Brain microvascular endothelial cell (primary cell): ENCODE measurements at regions not wholly inside any gene's neighbourhood (a gene's known extent, or its start where the extent isn't known, plus 50 kb on each side); places are given as distances from the start of the nearest gene placed in this dataset.

Source experiments
- DNase-seq: peaks from one replicate; pipeline ENCODE4 v3.0.0-alpha.2; 2020
- H3K27ac ChIP-seq: fragments of 250-450 bp; sonication (Bioruptor Pico); 2 replicates; pipeline ENCODE4 v1.5.1; 2020; ENCODE audit warnings: mild to moderate bottlenecking, moderate library complexity
- H3K27me3 ChIP-seq: fragments of 250-450 bp; sonication (Bioruptor Pico); replicated peaks from 2 replicates; pipeline ENCODE4 v1.5.1; 2020; ENCODE audit warnings: mild to moderate bottlenecking
- H3K36me3 ChIP-seq: fragments of 250-450 bp; sonication (Bioruptor Pico); replicated peaks from 2 replicates; pipeline ENCODE4 v1.5.1; 2020; ENCODE audit warnings: mild to moderate bottlenecking
- H3K4me3 ChIP-seq: 2 replicates; pipeline ENCODE4 v1.5.1; 2011; ENCODE audit warnings: low read depth, mild to moderate bottlenecking, control low read depth, low read length, moderate library complexity
- in situ Hi-C: cut with HindIII; loops from 2 replicates; pipeline ENCODE4 v1.10.0; 2017; ENCODE audit warnings: low sequenced_read_pairs, low pct_ligation_motif_present
- TF ChIP-seq, protein P1 (sequence below): IDR thresholded peaks from 2 replicates; pipeline ENCODE4 v1.5.1; 2011; ENCODE audit warnings: low read depth, mild to moderate bottlenecking, moderate library complexity, low read length, control low read depth, inconsistent platforms; ENCODE audit errors: missing control alignments

DNA sequence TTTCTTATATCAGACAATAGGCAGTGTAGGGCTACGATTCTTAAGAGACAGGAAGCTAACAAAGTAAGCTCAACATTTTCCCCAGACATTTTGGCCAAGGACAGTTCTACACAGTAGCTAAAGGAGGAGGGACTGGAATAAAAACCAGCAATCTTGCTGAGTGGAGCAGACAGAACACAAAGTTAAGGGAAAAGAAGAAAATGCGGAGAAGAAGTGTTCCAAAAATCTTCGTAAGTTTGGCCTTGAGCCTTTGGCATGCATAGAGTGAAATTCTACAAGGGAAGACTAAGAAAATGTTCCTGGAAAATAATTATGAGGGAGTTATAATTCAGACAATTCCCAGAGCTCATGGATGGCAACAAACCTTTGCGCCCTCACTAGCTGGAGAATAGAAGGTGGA, 748.0 kb upstream of the CTNND2 start:
- TF ChIP-seq, protein P1, sequence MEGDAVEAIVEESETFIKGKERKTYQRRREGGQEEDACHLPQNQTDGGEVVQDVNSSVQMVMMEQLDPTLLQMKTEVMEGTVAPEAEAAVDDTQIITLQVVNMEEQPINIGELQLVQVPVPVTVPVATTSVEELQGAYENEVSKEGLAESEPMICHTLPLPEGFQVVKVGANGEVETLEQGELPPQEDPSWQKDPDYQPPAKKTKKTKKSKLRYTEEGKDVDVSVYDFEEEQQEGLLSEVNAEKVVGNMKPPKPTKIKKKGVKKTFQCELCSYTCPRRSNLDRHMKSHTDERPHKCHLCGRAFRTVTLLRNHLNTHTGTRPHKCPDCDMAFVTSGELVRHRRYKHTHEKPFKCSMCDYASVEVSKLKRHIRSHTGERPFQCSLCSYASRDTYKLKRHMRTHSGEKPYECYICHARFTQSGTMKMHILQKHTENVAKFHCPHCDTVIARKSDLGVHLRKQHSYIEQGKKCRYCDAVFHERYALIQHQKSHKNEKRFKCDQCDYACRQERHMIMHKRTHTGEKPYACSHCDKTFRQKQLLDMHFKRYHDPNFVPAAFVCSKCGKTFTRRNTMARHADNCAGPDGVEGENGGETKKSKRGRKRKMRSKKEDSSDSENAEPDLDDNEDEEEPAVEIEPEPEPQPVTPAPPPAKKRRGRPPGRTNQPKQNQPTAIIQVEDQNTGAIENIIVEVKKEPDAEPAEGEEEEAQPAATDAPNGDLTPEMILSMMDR = no peak
- in situ Hi-C loops = no loop called here
- H3K27me3 ChIP-seq = no peaks in the 10 kb centered on the region

DNA sequence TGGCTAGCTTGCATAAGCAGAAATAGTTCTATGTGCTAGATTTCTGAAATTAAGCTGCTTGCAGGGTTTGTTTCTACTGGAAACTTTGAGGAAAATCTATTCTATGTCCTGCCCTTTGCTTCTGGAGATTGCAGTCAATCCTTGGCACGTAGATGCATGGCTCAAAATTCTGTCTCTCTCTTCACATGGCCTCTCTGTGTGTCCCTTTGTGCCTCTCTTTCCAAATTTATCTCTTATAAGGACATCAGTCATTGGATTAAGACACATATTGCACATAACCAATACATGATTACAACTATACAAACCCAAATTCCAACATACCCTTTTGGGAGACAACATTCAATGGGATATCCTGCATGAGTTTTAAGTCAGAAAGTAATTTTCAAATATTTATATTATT, 744.3 kb upstream of the CTNND2 start:
- TF ChIP-seq, protein P1 = no peak
- in situ Hi-C loops = no loop called here

More for the DNA sequence above, 748.0 kb upstream of the CTNND2 start:
- no peak for DNase-seq
- Histone ChIP-seq H3K27ac (no peak overlapping the region), H3K36me3 (no peaks in the 10 kb centered on the region), H3K4me3 (no peak overlapping the region)

DNA sequence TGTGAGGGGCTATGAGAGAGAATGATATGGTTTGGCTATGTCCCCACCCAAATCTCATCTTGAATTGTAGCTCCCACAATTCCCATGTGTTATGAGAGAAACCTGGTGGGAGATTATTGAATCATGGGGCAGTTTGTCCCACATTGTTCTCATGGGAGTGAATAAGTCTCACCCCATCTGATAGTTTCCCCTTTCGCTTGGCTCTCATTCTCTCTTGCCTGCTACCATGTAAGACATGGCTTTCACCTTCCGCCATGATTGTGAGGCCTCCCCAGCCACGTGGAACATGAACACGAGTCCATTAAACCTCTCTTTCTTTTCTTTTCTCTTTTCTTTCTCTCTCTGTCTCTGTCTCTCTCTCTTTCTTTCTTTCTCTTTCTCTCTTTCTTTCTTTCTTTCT, 743.4 kb upstream of the CTNND2 start:
- no peak for DNase-seq
- H3K4me3 ChIP-seq = no peak overlapping the region
- no peak overlapping the region for H3K27ac ChIP-seq
- in situ Hi-C loops = no loop called here
- TF ChIP-seq, protein P1 = no peak
- no peaks in the 10 kb centered on the region for H3K36me3 ChIP-seq
- H3K27me3 ChIP-seq = no peaks in the 10 kb centered on the region

More for the DNA sequence above, 744.3 kb upstream of the CTNND2 start:
- no peaks in the 10 kb centered on the region for H3K36me3 ChIP-seq
- no peak overlapping the region for H3K27ac ChIP-seq
- no peak for DNase-seq
- H3K4me3 ChIP-seq = no peak overlapping the region
- no peaks in the 10 kb centered on the region for H3K27me3 ChIP-seq

DNA sequence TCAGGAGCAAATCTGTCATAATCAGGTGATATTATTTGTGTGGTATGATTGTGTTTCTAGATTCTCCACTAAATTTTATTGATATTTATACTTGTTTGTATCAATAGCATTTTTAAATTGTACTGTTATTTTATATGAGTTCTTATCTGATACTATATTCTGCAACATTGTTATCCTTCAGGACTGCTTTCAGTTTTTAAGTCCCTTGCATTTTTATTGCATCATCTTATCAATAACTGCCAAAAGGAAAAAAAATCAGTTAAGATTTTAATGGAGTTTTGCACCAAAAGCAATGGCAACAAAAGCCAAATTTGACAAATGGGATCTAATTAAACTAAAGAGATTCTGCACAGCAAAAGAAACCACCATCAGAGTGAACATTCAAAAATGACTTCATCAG, 741.3 kb upstream of the CTNND2 start:
- in situ Hi-C loops = no loop called here
- no peak overlapping the region for H3K27ac ChIP-seq
- no peak overlapping the region for H3K4me3 ChIP-seq
- TF ChIP-seq, protein P1 = no peak
- no peak for DNase-seq
- H3K27me3 ChIP-seq = no peaks in the 10 kb centered on the region
- H3K36me3 ChIP-seq = no peaks in the 10 kb centered on the region

DNA sequence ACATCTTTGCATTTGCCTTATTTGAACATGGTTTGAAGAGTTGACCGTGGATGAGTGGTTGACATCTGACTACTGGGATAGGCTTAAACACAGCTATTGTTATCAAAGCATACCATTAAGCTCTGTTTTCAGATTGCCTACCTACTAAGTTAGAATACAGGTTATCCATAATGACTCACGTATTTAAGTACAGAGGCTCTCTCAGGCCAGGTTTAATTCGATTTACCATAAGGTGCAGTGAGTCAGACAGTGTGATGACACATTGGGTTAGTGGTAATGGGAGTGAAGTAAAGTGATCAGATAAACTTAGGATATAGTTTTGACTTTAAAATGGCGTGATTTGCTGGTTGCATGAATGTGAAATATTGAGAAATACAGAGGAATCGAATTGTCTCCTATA, 732.0 kb upstream of the CTNND2 start:
- DNase-seq = no peak
- Histone ChIP-seq H3K4me3 (no peak overlapping the region), H3K27me3 (no peaks in the 10 kb centered on the region), H3K36me3 (no peaks in the 10 kb centered on the region), H3K27ac (no peak overlapping the region)
- TF ChIP-seq, protein P1 = no peak
- in situ Hi-C loops = no loop called here

DNA sequence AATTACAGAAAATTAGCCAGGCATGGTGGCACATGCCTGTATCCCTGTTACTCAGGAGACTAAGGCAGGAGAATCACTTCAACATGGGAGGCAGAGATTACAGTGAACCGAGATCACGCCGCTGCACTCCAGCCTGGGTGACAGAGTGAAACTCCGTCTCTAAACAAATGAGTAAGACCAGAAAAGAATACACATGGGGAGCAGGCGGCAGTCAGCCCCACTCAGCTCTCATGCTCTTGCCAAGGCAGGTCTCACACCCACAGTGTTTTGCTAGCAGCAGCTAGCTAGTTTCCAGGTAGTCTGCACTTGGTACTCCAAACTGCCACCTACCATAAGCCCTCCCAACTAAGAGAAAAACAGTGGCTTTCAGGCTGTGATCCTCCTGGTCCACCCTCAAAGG, 722.3 kb upstream of the CTNND2 start:
- no peaks in the 10 kb centered on the region for H3K27me3 ChIP-seq
- no peak overlapping the region for H3K4me3 ChIP-seq
- no peak for DNase-seq
- H3K36me3 ChIP-seq = no peaks in the 10 kb centered on the region
- in situ Hi-C loops = no loop called here
- TF ChIP-seq, protein P1 = no peak
- H3K27ac ChIP-seq = no peak overlapping the region
